ENCODE measurements at regions not wholly inside any gene's neighbourhood (a gene's known extent, or its start where the extent isn't known, plus 50 kb on each side); places are given as distances from the start of the nearest gene placed in this dataset.

DNA sequence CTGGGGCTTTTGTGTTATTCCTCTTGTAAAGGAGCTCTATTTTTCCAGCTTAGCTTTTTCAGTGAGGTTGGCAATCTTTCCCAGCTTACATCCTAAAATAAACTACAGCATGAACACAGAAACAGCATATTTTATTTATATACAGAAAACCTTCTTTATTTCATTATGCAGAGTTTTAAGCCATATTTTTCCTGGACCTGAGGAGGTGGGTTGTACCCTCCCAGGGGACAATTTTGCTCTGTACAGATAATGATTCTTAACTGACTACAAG is 341.2 kb upstream of the TYRP1 start (continued):
- TF ChIP-seq MZF1 (tag by site-specific recombination; IDR thresholded peaks at IDR 0.05; ENCODE audit: borderline replicate concordance) (no peak), ZNF16 (tag by site-specific recombination; IDR thresholded peaks at IDR 0.05; ENCODE audit: low read depth) (no peak), ZFP37 (tag by site-specific recombination; IDR thresholded peaks at IDR 0.05) (no peak), ZNF843 (tag by site-specific recombination; IDR thresholded peaks at IDR 0.05) (no peak), FEZF1 (tag by site-specific recombination; IDR thresholded peaks at IDR 0.05) (no peak)

DNA sequence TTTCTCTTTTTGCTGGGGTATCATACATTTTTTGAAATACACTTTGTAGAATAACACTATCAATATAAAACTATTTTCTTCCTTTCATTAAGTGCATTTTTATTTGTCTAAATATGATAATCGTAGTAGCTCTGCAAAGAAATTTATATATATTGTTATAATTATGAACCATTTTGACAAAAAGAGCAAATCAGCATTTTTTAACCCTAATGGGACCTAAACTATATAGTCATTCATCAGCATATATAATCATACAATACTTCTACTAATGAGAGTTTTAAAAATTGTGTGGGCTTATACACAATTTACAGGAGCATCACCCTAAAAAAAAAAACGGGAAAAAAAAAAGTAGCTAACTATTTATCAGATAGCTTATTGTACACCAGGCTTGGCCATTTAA is 329.7 kb upstream of the TYRP1 start:
- TF ChIP-seq ZBTB48 (tag by site-specific recombination; IDR thresholded peaks at IDR 0.05) = no peak
- TF ChIP-seq GLI4 (tag by site-specific recombination; IDR thresholded peaks at IDR 0.05) = no peak
- TF ChIP-seq ZNF792 (tag by site-specific recombination; IDR thresholded peaks at IDR 0.05) = no peak
- no peak for TF ChIP-seq ZNF747 (tag by site-specific recombination; IDR thresholded peaks at IDR 0.05)
- no peak for TF ChIP-seq ZNF280C (tag by site-specific recombination; IDR thresholded peaks at IDR 0.05)
- TF ChIP-seq, protein P1, sequence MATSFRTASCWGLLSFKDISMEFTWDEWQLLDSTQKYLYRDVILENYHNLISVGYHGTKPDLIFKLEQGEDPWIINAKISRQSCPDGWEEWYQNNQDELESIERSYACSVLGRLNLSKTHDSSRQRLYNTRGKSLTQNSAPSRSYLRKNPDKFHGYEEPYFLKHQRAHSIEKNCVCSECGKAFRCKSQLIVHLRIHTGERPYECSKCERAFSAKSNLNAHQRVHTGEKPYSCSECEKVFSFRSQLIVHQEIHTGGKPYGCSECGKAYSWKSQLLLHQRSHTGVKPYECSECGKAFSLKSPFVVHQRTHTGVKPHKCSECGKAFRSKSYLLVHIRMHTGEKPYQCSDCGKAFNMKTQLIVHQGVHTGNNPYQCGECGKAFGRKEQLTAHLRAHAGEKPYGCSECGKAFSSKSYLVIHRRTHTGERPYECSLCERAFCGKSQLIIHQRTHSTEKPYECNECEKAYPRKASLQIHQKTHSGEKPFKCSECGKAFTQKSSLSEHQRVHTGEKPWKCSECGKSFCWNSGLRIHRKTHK (tag by site-specific recombination; IDR thresholded peaks at IDR 0.05) = no peak
- TF ChIP-seq ZNF837 (tag by site-specific recombination; IDR thresholded peaks at IDR 0.05) = no peak
- no peak for TF ChIP-seq ZNF514 (tag by site-specific recombination; IDR thresholded peaks at IDR 0.05)
- TF ChIP-seq ZFP3 (tag by site-specific recombination; IDR thresholded peaks at IDR 0.05; ENCODE audit: low read depth) = no peak
- TF ChIP-seq, protein P2, sequence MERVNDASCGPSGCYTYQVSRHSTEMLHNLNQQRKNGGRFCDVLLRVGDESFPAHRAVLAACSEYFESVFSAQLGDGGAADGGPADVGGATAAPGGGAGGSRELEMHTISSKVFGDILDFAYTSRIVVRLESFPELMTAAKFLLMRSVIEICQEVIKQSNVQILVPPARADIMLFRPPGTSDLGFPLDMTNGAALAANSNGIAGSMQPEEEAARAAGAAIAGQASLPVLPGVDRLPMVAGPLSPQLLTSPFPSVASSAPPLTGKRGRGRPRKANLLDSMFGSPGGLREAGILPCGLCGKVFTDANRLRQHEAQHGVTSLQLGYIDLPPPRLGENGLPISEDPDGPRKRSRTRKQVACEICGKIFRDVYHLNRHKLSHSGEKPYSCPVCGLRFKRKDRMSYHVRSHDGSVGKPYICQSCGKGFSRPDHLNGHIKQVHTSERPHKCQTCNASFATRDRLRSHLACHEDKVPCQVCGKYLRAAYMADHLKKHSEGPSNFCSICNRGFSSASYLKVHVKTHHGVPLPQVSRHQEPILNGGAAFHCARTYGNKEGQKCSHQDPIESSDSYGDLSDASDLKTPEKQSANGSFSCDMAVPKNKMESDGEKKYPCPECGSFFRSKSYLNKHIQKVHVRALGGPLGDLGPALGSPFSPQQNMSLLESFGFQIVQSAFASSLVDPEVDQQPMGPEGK (tag by site-specific recombination; IDR thresholded peaks at IDR 0.05) = no peak
- no peak for TF ChIP-seq ZNF239 (tag by site-specific recombination; IDR thresholded peaks at IDR 0.05)
- TF ChIP-seq ZNF404 (tag by site-specific recombination; IDR thresholded peaks at IDR 0.05) = no peak
- CTCF ChIA-PET = no interaction called here
- no peaks in the 10 kb centered on the region for H3K9me3 ChIP-seq (ENCODE audit: control insufficient read depth, insufficient read depth, low read depth, low read length)
- no peak overlapping the region for H3K4me3 ChIP-seq (ENCODE audit: low read depth, low read length)
- no peak overlapping the region for H3K27ac ChIP-seq (ENCODE audit: extremely low read depth, low read depth, low read length)
- H3K4me1 ChIP-seq (ENCODE audit: control insufficient read depth, insufficient read depth, low read length) = no peaks in the 10 kb centered on the region
- H3K36me3 ChIP-seq (ENCODE audit: control insufficient read depth in 2 of 2, insufficient read depth in 1 of 2, low read length in 2 of 2) = no peaks in the 10 kb centered on the region
- POLR2A ChIA-PET = no interaction called here

- Histone ChIP-seq H3K27ac (ENCODE audit: extremely low read depth, low read depth, low read length) (no peak overlapping the region), H3K36me3 (ENCODE audit: control insufficient read depth in 2 of 2, insufficient read depth in 1 of 2, low read length in 2 of 2) (no peaks in the 10 kb centered on the region), H3K4me1 (ENCODE audit: control insufficient read depth, insufficient read depth, low read length) (no peaks in the 10 kb centered on the region), H3K4me3 (ENCODE audit: low read depth, low read length) (no peak overlapping the region), H3K9me3 (ENCODE audit: control insufficient read depth, insufficient read depth, low read depth, low read length) (no peaks in the 10 kb centered on the region)
- CTCF ChIA-PET = no interaction called here
- TF ChIP-seq ZNF433 (tag by site-specific recombination; IDR thresholded peaks at IDR 0.05; ENCODE audit: low read depth) (no peak), ZNF148 (tag by site-specific recombination; IDR thresholded peaks at IDR 0.05; ENCODE audit: borderline replicate concordance) (no peak), SP2 (tag by site-specific recombination; IDR thresholded peaks at IDR 0.05) (no peak), FEZF1 (tag by site-specific recombination; IDR thresholded peaks at IDR 0.05) (no peak), ZNF704 (tag by site-specific recombination; IDR thresholded peaks at IDR 0.05) (no peak), ZNF37A (tag by site-specific recombination; IDR thresholded peaks at IDR 0.05) (no peak), ZNF629 (tag by site-specific recombination; IDR thresholded peaks at IDR 0.05) (no peak)
- POLR2A ChIA-PET = no interaction called here
Measured at GRCh38 chr9:12368569-12368968, 324.6 kb upstream of the TYRP1 start.

All from HEK293 (cell line).